Left ventricle myocardium inferior (tissue), 1 donor: ENCODE measurements at regions not wholly inside any gene's neighbourhood (a gene's known extent, or its start where the extent isn't known, plus 50 kb on each side); places are given as distances from the start of the nearest gene placed in this dataset.
"Not testable (repeated sequence)": the region's sequence is repeated elsewhere in the genome, so short reads cannot be mapped to it uniquely, and the experiment has no call there.

Experiments
- DNase-seq: peaks from one replicate; pipeline ENCODE4 v3.0.0-alpha.2; 2020
- H3K27ac ChIP-seq: fragments of 200-600 bp; replicated peaks from 2 replicates; pipeline ENCODE4 v1.8.0; 2021
- H3K27me3 ChIP-seq: fragments of 200-600 bp; 2 replicates; pipeline ENCODE4 v1.8.0; 2021; ENCODE audit warnings: low read depth
- H3K36me3 ChIP-seq: fragments of 200-600 bp; 2 replicates; pipeline ENCODE4 v1.8.0; 2021
- H3K4me1 ChIP-seq: fragments of 200-600 bp; 2 replicates; pipeline ENCODE4 v1.8.0; 2021
- H3K4me3 ChIP-seq: fragments of 200-600 bp; 2 replicates; pipeline ENCODE4 v1.8.0; 2021; ENCODE audit warnings: mild to moderate bottlenecking, moderate library complexity
- H3K9me3 ChIP-seq: fragments of 200-600 bp; replicated peaks from 2 replicates; pipeline ENCODE4 v1.8.0; 2021
- intact Hi-C: fragments of 100-400 bp; cut with micrococcal nuclease; formaldehyde crosslinking; loops from one replicate; pipeline ENCODE4 v1.11.0; 2022
- TF ChIP-seq, protein P1 (sequence below): fragments of 200-600 bp; IDR thresholded peaks from 2 replicates; pipeline ENCODE4 v1.8.0; 2021; ENCODE audit warnings: antibody characterized with exemption, mild to moderate bottlenecking, borderline replicate concordance
- donor health status: DM: no; HTN: yes; CAD: no; lungs with severe emphysema.

GRCh38 chr4:77282305-77282704, 125.3 kb downstream of the CCNG2 start:
- TF ChIP-seq, protein P1, sequence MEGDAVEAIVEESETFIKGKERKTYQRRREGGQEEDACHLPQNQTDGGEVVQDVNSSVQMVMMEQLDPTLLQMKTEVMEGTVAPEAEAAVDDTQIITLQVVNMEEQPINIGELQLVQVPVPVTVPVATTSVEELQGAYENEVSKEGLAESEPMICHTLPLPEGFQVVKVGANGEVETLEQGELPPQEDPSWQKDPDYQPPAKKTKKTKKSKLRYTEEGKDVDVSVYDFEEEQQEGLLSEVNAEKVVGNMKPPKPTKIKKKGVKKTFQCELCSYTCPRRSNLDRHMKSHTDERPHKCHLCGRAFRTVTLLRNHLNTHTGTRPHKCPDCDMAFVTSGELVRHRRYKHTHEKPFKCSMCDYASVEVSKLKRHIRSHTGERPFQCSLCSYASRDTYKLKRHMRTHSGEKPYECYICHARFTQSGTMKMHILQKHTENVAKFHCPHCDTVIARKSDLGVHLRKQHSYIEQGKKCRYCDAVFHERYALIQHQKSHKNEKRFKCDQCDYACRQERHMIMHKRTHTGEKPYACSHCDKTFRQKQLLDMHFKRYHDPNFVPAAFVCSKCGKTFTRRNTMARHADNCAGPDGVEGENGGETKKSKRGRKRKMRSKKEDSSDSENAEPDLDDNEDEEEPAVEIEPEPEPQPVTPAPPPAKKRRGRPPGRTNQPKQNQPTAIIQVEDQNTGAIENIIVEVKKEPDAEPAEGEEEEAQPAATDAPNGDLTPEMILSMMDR, result no peak
- H3K27ac ChIP-seq, result no peak overlapping the region
- intact Hi-C loops, result no loop called here
- no peak for DNase-seq
- H3K9me3 ChIP-seq, result no peaks in the 10 kb centered on the region
- H3K36me3 ChIP-seq, result no peaks in the 10 kb centered on the region
- H3K4me1 ChIP-seq, result no peaks in the 10 kb centered on the region
- no peak overlapping the region for H3K4me3 ChIP-seq
- peaks cover 37% of the 10 kb centered on the region for H3K27me3 ChIP-seq

DNA sequence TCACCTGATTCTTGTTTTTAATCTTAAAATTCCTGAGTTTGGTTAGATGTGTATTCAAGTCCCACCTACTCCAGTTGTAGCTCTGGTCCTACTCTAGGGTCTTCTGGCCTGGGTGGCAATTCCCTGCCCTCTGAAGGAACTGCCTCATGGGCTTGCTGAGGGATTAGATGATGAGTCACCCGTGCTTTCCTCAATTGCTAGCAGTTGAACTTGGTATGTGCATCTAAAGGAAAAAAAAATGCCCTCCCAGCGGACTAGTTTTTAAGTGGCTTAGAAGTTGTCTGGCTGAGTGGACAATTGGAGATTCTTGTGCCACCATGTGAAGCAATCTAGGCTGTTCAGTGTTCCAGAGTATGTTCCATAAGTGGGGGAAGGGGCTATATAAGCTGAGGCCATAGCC, 127.0 kb downstream of the CCNG2 start:
- TF ChIP-seq, protein P1, result no peak
- H3K27me3 ChIP-seq, result peaks cover 37% of the 10 kb centered on the region
- intact Hi-C loops, result no loop called here
- no peak overlapping the region for H3K27ac ChIP-seq
- H3K4me1 ChIP-seq, result no peaks in the 10 kb centered on the region
- no peak overlapping the region for H3K4me3 ChIP-seq
- no peak for DNase-seq
- no peaks in the 10 kb centered on the region for H3K9me3 ChIP-seq
- no peaks in the 10 kb centered on the region for H3K36me3 ChIP-seq

GRCh38 chr4:77286906-77287305, 129.9 kb downstream of the CCNG2 start:
- DNase-seq, result no peak
- TF ChIP-seq, protein P1, result no peak
- Histone ChIP-seq H3K27ac (no peak overlapping the region), H3K27me3 (peaks cover 34% of the 10 kb centered on the region), H3K36me3 (no peaks in the 10 kb centered on the region), H3K9me3 (no peaks in the 10 kb centered on the region), H3K4me1 (no peaks in the 10 kb centered on the region), H3K4me3 (no peak overlapping the region)
- intact Hi-C loops, result no loop called here

DNA sequence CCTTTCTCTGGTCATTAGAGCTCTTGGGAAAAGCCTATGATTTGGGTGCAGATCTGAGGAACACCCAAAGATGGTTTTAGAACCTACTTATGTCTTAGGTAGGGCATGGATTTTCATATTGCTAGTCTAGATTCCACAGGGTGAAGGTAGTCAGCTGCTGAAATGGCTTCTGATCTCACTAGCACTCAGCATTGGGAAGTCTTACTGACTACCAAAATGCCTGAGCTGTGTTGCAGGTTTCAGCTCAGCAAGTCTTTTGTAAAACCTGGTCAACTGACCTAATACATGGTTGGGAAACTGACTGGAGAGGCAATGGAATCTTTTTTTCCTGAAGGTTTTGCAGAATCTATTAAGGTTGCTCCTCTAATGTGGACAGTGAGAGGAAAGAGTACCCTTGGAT, 136.4 kb downstream of the CCNG2 start:
- H3K36me3 ChIP-seq, result no peaks in the 10 kb centered on the region
- TF ChIP-seq, protein P1, result no peak
- H3K9me3 ChIP-seq, result peaks cover 8% of the 10 kb centered on the region
- H3K27me3 ChIP-seq, result peaks cover 4% of the 10 kb centered on the region
- no peak for DNase-seq
- no peak overlapping the region for H3K27ac ChIP-seq
- H3K4me3 ChIP-seq, result no peak overlapping the region
- intact Hi-C loops, result no loop called here
- H3K4me1 ChIP-seq, result no peaks in the 10 kb centered on the region

- H3K27me3 ChIP-seq, H3K36me3 ChIP-seq, intact Hi-C loops, H3K4me3 ChIP-seq, H3K27ac ChIP-seq, H3K9me3 ChIP-seq, DNase-seq, H3K4me1 ChIP-seq: not testable (repeated sequence)
These were observed 144.0 kb downstream of the CCNG2 start for GRCh38 chr4:77300996-77301395.

DNA sequence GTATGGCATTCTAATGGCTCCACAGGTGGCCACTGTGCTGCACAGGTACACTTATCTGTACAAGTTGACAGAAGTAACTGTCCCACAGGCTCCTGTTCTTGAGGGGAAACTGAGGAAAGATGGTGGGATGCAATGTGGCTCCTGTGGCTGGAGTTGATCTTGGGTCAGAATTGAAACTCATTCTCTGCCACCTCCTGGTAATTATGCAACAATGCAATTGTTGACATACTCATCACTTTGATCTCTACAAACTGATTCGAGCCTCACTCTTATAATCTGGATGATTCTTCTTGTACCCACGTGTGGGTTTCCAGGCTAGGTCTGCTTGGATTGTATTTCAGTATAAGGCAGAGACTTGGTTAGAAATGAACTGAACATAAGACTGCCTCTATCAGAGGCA, 148.8 kb downstream of the CCNG2 start:
- no peak for DNase-seq
- H3K9me3 ChIP-seq, result no peaks in the 10 kb centered on the region
- no peak overlapping the region for H3K27ac ChIP-seq
- no peaks in the 10 kb centered on the region for H3K27me3 ChIP-seq
- no peaks in the 10 kb centered on the region for H3K36me3 ChIP-seq
- intact Hi-C loops, result no loop called here
- no peak overlapping the region for H3K4me3 ChIP-seq
- TF ChIP-seq, protein P1, result no peak
- no peaks in the 10 kb centered on the region for H3K4me1 ChIP-seq
